Activated CD8-positive, alpha-beta memory T cell treated with anti-CD3 and anti-CD28 coated beads for 4 hours (primary cell): ENCODE measurements at regions not wholly inside any gene's neighbourhood (a gene's known extent, or its start where the extent isn't known, plus 50 kb on each side); places are given as distances from the start of the nearest gene placed in this dataset.

Experiments
- DNase-seq, 2 donors: peaks; one replicate each; pipeline ENCODE4 v3.0.0-alpha.2; 2020; ENCODE audit warnings: low read depth in 2 of 2

DNA sequence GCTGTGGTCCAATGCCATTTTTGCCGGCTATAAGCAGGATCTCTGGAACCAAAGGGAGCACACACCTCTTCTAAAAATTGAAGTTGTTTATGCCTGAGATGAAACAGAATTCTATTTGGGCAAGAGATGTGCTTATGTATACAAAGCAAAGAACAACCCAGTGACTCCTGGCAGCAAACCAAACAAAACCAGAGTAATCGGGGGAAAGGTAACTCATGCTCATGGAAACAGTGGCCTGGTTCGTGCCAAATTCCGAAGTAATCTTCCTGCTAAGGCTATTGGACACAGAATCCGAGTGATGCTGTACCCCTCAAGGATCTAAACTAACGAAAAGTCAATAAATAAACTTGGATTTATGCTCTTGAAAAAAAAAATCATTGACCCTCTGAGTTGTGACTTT, 178.7 kb downstream of the CEMIP2 start:
- no peak for DNase-seq

DNA sequence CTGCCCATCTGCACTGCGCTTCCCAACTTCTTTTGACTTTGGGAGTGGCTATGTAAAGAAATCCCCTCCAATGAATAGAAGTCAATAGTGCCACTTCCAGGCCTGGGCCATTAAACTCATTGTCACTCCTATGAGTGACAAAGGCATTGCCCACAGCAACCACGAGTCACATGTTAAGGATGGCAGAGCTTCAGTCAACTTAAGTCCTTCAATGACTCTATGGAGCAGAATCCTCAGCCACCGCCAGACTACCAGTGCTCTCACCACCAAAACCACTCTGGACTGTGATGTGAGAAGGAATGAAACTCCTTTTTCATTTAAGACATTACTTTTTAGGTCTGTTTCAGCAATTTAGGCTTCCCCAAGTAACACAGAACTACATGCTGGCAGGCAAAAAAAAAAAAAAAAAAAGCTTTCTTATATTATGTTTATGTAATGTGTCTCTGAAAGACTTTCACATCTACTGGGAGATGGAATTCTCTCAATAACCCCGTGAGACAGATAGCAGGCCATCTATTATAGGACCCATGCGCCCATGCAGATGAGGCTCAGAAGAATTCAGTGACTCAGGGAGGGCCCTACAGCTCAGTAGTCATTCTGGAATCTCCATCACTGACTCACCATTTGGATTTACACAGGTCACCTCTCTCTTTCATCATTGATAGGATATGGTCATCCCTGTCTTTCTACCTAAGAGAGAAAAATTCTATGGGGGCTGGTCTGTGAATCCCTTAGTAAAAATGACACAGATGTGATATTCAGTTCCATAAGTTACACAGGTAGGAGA, 180.5 kb downstream of the CEMIP2 start:
- DNase-seq, result no peak

DNA sequence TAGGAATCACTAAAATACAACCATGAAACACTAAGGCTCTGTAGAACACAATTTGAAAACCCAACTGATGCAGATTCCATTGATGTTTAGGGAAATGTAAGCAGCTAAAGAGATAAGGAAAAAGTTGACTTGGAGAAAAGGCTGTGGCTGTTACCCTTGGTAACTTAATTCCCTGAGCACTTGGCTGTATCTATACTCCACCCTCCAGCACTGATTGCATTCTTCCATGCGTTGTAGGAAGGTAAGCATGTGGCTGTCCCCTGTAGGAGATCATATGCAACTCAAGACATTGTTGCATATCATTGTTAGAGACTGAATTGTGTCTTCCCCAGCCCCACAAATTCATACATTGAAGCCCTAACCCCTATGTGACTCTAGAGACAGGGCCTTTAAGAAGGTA, 184.5 kb downstream of the CEMIP2 start:
- no peak for DNase-seq

DNA sequence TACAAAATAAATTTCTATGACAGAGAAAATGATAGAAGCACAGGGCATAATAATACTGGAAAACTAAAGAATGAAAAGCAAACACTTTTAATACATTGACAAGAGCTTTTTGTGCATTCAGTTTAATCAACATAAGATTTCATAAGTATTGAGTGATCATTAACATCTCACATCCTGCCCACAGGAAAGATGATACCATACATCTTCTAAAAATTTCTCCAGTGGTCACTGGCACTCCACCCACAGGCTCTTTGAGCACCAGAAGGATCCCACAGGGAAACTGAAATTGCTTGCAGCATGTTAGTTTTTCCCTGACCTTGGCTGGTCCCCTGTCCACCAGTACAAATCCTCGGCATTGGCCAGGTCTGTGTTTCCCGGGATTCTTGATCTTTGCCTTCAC, 186.0 kb downstream of the CEMIP2 start:
- no peak for DNase-seq

DNA sequence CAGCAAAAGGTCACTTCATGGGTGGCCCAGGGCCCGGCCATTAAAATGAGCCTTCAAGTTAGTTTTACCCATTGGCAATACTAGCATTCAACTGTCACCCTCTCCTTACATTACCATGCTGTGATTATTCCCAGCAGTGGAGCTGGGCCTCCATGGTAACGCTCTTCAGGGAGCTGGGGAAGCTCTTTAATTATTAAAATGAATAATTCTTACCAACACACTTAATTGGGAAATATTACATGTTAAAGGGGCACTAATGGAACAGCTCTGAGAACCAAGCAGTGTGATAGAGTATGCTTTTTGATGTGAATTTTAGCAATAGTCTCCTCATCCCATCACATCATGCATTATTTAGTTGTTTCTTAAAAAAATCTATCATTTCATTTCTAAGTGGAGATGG, 187.2 kb downstream of the CEMIP2 start:
- DNase-seq, result no peak

DNA sequence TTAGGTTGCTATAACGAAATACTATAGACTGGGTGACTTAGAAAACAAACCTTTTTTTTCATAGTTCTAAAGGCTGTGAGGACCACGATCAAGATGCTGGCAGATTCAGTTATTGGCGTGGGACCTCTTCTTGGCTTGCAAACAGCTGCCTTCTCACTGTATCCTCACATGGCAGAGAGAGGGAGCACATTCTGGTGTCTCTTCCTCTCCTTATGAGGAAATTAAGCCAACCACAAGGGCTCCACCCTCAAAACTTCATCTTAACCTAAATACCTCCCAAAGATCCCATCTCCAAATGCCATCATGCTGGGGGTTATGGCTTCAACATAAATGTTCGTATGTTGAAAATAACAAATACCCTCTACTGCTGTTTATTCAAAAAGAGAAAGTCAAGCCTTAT, 197.1 kb downstream of the CEMIP2 start:
- no peak for DNase-seq

DNA sequence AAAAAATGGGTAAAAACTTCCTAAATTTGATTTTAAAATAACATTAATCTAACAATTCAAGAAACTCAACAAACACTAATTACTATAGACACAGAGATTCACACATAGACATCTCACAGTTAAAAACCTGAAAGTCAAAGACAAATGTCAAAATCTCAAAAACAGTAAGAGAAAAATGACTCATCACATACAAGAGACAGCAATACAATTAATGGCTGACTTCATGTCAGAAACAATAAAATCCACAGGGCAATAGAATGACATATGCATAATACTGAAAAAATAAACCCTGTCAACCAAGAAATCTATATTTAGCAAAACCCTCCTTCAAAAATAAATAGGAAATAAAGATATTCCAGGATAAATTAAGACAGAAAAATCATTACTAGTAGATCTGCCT, 200.4 kb downstream of the CEMIP2 start:
- no peak for DNase-seq

DNA sequence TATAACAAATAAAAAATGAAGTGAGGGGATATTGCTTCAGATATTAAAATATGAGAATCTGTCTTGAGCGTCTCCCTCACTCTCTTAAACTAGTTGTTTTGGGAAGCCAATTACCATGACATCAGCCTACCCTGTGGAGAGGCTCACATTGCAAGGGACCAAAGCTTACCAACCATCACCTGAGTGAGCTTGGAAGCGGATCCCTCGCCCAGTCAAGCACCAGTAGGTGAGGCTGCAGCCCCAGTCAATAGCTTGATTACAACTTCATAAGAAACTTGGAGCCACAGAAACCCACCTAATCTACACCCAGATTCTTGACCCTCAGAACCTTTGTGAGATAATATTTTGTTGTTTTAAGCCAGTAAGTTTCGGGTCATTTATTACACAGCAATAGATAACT, 206.2 kb downstream of the CEMIP2 start:
- DNase-seq, result no peak

DNA sequence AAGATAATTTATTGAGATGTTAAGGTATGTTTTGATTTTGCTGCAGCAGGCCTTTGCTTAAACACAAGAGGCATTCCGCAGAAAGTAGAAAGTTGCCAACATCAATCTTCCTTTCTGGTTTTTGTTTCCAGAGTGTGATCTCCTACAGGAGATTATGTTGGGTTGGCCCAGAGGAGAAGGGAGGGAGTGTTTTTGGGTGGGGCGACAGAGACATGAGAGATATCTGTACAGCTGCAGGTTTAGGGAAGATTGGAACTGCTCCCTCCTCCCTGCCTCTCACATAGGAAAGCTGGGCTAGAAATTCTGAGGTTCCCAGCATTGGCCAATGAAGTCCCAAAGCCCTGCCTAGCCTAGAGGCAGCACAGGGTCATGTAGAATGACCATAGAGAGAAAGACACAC, 211.0 kb downstream of the CEMIP2 start:
- DNase-seq, result no peak

DNA sequence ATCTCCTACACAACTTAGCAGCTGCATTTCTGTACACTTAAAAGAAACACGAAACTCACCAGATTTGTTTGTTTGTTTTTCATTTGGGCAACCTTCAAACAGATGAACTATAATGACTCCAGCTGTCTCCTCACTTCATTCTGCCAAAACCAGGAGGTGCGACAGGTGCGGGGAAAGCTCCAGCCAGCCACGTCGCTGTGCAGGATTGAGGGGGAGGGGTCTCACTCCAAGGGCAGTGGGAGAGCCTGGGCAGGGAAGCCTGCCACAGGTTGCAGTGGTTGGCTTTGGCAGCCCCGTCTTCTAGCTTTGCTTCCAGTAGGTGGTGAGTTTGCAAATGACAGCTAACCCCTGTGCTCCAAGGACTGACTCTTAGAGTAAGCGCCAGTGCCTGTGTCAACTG, 215.8 kb downstream of the CEMIP2 start:
- DNase-seq, result no peak

DNA sequence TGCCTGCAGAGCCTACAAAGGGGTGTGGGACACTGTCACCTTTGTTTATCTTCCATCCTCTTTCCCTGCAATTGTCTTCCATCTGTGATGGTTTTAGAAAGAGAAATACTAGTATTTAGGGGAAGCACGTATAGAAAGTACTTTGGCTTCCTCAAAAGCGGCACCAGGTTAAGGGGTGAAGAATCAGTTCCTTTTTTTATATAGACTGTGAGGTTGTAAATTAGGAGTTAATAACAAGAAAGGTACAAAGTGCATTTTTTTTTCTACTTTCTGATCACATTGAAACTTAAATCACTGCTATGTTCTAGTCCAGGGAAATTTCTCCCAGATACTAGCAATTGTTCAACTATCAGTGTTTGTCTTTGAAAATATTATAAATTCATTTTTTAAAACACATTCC, 219.3 kb downstream of the CEMIP2 start:
- DNase-seq, result no peak

DNA sequence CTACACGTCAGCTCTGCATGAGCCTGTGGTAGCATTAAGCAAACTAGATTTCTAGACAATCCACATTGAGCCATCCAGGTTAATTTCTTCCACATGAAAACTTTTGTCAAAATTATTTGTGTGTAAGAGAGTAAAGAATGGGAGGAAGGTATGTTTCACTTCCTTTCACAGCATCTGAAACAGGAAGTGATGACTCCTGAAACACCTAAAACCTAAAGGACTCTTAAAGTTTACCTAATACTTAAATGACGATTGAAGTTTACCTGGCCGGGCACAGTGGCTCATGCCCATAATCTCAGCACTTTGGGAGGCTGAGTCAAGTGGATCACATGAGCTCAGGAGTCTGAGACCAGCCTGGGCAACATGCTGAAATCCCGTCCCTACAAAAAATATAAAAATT, 223.8 kb downstream of the CEMIP2 start:
- DNase-seq, result no peak

DNA sequence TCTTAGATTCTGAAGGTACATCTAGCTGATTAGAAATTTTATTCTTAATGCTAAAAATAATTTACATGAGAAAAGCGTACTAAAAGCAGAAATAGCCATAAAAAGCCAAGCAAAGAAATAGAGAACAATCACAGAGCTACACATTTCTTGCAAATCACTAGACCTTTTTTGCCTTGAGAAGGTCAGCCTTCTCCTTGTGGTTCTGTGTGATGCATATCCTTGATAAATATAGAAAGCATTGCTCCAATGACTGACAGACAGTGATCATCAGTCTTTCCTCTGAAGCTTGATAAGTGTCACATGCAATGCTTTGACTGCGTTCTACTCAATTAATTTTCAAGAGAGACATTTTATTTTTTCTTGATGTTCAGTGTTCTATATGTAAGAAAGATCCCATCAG, 226.9 kb downstream of the CEMIP2 start:
- no peak for DNase-seq

DNA sequence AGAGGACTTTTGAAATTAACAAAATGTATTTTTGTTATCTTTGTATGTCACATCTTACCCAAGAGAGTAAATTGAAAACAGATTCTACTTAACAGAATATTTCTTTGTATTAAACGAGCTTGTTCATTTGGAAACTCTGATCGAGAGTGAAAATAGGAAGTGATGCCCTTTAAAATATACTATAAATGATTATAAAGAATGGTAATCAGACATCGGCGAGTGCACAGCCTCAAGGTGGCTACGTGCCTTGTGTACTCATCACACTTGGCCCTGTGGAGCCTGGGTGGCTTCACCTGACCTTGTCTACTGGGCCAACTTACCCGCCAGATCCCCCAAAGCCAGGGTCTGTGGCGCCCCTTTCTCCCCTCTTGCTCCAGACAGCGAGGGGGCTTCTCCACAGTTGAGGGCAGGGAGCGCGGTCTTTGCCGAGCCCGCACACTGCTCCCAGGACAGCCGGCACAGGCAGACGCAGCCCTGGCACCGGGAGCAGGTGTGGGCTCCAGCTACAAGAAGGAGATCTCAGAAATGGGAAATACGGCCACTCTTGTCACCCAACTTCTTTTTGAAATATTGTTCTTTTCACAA, 243.2 kb downstream of the CEMIP2 start:
- DNase-seq, result no peak

DNA sequence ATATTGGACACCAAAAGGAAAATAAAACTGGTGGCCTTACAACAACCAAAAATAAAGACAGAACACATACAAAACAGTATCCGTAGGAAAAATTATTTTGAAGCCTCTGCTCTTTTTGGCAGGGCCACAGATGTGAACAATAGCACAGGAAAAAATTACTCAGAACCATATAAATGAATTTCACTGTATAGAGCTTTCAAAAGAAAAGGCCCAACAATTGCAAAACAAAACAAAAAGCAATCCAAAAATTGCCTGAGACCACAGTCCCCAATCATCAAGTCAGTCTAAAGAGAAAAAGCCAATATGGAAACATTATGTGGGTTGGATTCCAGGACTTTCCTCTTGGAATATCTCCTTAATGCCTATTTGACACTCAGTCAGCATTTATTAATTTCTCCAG, 243.8 kb downstream of the CEMIP2 start:
- no peak for DNase-seq

DNA sequence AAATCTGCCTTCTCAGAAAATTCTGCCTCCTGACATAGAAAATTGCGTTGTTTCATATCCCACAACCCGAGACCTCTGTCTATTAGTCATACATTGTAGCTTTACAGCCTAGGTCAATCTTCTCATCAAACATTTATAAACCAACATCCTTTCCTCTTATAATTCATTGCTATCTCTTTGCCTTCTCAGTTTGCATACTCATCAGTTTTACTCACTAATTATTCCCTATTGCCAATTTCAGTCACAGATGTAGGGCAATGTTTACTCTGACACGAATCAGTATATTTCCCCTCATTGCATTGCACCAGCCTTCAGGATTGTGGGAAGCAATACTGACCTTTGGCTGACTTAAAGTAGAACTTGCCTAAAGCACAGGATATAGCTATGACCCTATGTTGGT, 247.2 kb downstream of the CEMIP2 start:
- DNase-seq, result no peak

DNA sequence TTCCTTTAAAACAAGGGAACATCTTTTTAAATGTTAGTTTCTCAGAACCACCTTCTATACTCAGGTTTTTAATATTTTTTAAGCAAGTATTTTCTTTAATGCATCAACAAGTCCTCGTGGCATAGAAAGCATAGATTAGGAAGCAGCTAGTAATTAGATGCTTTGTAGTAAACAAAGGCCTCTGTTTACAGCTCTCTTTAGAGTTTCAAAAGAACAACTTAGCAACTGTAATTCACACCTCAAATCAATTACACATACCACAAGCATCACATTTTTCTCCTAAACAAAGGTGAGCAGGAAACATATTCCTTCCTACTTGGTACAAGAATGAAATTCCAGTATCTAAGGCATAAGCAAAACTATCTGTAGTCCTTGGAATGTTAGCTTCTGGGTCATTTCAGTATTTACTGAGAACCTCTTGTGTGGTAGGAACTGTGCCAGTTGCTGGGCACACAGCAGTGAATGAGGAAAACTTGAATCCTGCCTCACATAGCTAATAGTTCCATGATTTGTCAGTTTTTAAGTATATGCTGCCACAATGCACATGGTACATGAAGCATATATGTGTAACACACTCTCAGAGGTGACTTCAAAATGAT, 249.1 kb downstream of the CEMIP2 start:
- no peak for DNase-seq

DNA sequence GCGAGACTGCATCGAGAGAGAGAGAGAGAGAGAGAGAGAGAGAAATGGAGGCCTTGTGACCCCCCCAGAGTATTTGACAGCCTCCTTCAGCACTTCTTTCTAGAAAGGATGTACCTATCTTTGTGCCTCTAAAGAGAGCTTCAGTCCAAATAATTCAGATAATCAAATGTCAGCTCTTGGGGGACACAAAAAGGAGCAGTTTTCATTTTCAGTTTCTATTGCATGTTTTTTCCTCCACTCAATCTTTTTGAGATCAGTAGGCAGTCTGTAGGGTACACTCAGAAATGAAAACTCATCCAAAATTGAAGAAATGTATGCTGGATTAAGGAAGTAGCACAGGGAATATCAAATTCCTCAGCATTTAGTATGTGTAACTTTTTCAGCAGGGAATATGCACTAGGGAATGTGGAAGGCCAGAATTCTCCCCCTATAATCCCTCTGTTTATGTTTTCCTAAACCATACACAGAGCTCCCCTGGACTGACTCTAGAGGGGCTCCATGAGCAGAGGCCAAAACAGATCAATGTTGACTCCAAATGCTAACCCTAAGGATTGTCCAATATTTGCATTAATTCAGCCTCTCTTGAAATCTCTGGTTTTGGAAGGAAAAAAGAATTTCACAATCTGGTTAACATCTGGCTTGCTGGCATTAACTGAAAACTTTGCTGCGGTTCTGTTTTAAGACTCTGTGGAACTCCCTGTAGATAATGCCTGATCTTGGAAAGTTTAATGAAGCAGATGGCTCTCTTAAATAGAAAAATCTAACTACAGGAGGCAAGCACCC, 250.1 kb downstream of the CEMIP2 start:
- no peak for DNase-seq

DNA sequence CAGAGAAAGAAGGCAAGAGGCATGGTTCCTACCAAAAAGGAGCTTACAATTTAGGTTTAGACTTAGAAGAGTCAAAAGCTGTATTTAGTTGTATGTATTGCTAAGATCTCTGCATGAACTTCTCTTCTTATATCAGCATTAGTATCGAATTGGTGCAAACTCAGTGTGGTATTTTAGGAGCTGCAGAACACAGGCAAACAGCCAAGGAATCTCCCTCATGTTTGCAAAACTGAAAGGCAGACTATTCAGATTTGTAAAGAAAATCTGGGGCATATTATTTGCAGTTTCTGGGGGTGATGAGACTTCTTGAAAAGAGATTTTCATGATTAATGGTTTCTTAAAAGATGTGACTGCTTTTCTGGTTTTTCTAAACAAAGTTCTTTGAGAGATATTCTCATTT, 252.7 kb downstream of the CEMIP2 start:
- no peak for DNase-seq

DNA sequence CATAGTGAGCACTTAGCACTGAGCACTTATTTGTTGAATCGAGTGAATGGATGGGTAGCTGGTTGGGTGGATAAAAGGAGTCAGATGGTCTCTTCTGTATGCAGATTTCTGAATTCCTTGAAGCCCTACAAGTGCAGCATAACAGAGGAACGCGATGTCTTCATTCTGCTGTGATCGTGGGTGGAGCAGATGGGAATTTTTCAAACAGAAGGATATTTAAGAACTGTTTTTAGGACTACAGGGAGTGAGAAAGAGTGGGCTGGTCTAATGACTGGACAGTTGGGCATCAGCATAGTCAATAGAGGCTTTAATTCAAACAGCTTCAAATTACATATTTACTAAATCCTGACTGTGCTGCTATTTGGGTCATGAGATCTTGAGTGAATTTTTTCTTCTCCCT, 253.2 kb downstream of the CEMIP2 start:
- no peak for DNase-seq

DNA sequence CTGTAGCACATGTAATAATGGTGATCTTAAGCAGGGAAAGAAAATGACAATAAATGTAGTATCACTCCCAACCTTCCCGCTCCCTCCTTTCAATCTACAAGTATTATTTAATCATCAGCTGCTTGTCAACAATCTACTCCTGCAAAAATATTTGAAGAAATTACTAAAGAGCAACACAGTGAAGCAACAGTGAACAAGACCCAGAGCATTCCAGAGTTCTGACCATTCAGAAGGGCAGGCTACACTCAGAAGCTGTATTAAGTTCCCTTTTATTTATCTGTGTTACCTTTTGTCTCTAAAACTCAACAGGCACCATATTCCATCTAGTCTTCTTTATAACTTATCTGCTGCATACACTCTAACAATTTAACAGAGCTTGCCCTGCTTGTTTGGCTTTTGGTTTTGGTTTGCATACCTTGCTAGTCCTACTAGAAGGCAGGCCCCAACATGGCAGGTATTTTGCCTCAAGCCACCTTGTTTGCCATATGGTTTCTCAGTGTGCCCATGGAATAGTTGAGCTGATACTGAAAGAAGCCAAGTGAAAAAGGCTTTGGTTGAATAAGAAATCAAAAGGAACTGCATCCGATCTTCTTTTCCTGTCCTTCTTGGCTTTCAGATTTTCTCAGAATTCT, 253.9 kb downstream of the CEMIP2 start:
- no peak for DNase-seq

DNA sequence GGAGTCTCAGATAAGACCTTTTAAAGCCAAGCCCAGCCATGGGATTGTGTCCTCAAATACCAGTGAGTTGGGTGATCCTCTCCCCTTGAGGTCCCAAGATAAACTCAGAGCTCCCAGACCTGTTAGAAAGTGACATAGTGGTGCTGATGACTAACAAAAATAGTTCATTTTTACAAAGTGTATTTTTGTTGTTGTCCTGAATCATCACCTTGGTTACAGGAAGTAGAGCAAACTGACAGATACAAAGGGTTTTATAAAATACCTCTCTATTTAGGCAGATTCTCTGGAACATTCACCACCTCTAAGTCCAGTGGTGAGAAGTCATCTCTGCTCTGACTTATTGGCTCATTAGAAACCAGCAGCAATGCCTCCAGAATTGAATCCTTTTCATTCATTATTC, 259.3 kb downstream of the CEMIP2 start:
- no peak for DNase-seq
